Keratinocyte (primary cell): ENCODE measurements at regions not wholly inside any gene's neighbourhood (a gene's known extent, or its start where the extent isn't known, plus 50 kb on each side); places are given as distances from the start of the nearest gene placed in this dataset.

Experiments used
- DNase-seq: peaks from one replicate; pipeline ENCODE4 v3.0.0-alpha.2; 2011; ENCODE audit warnings: low read depth, missing footprints, low spot score
- FAIRE-seq: peaks from 2 replicates; lab custom pipeline; 2011; peaks lifted over from hg19 to GRCh38; lab: Jason Lieb, UNC
- H2AFZ ChIP-seq: 2 replicates; pipeline ENCODE4 v1.6.0; 2012; ENCODE audit warnings: low read length, control low read depth, inconsistent platforms; ENCODE audit not compliant: control insufficient read depth
- H3K27ac ChIP-seq: 2 replicates; pipeline ENCODE4 v1.5.1; 2011; ENCODE audit warnings: low read length; ENCODE audit not compliant: control insufficient read depth, insufficient read depth
- H3K27me3 ChIP-seq: 3 replicates; pipeline ENCODE4 v1.6.0; 2011; ENCODE audit warnings: low read length; ENCODE audit not compliant: control insufficient read depth, insufficient read depth; ENCODE audit errors: extremely low read depth
- H3K36me3 ChIP-seq, 2 experiments: 2 replicates in 1 of 2; 3 replicates in 1 of 2; pipeline ENCODE4 v1.5.1; 2011; ENCODE audit warnings: low read length in 2 of 2, mild to moderate bottlenecking in 1 of 2; ENCODE audit not compliant: control insufficient read depth in 2 of 2, insufficient read depth in 2 of 2; ENCODE audit errors: extremely low read depth in 1 of 2
- H3K4me1 ChIP-seq: 3 replicates; pipeline ENCODE4 v1.5.1; 2011; ENCODE audit warnings: low read length; ENCODE audit not compliant: control insufficient read depth, insufficient read depth; ENCODE audit errors: extremely low read depth
- H3K4me2 ChIP-seq: 3 replicates; pipeline ENCODE4 v1.6.0; 2011; ENCODE audit warnings: low read depth, low read length; ENCODE audit not compliant: control insufficient read depth, insufficient read depth; ENCODE audit errors: extremely low read depth
- H3K4me3 ChIP-seq, 3 experiments: fragments of 200-600 bp in 1 of 3; sonication (generic) in 1 of 3; 2 replicates in 2 of 3; 3 replicates in 1 of 3; pipeline ENCODE4 v1.5.1; 2011 to 2016; ENCODE audit warnings: low read length in 3 of 3, mild to moderate bottlenecking in 3 of 3, control low read depth in 2 of 3, inconsistent platforms in 1 of 3, low read depth in 1 of 3, mixed read lengths in 1 of 3, mixed run types in 1 of 3, moderate library complexity in 1 of 3; ENCODE audit not compliant: control insufficient read depth in 2 of 3, insufficient read depth in 2 of 3; ENCODE audit errors: extremely low read depth in 1 of 3
- H3K79me2 ChIP-seq: 2 replicates; pipeline ENCODE4 v1.6.0; 2012; ENCODE audit warnings: low read length; ENCODE audit not compliant: control insufficient read depth, insufficient read depth
- H3K9ac ChIP-seq: 3 replicates; pipeline ENCODE4 v1.6.0; 2011; ENCODE audit warnings: low read length; ENCODE audit not compliant: control insufficient read depth, insufficient read depth; ENCODE audit errors: extremely low read depth
- H3K9me1 ChIP-seq: 3 replicates; pipeline ENCODE4 v1.6.0; 2011; ENCODE audit warnings: low read length; ENCODE audit not compliant: control insufficient read depth, insufficient read depth; ENCODE audit errors: extremely low read depth
- H3K9me3 ChIP-seq: 2 replicates; pipeline ENCODE4 v1.5.1; 2012; ENCODE audit warnings: low read depth, low read length; ENCODE audit not compliant: control insufficient read depth
- H4K20me1 ChIP-seq: 3 replicates; pipeline ENCODE4 v1.6.0; 2011; ENCODE audit warnings: low read length; ENCODE audit not compliant: control insufficient read depth, insufficient read depth; ENCODE audit errors: extremely low read depth
- EZH2 ChIP-seq: IDR thresholded peaks from one replicate; pipeline ENCODE4 v1.6.1; 2012; ENCODE audit warnings: inconsistent platforms, mild to moderate bottlenecking, low read length, moderate library complexity
- dilution Hi-C: fragments of 300-500 bp; cut with MboI; formaldehyde crosslinking; loops from one replicate; pipeline ENCODE4 v1.7.0; 2020; ENCODE audit warnings: low sequenced_read_pairs; ENCODE audit not compliant: extremely low pct_ligation_motif_present
- TF ChIP-seq, protein P1 (sequence below), 3 experiments: IDR thresholded peaks in 1 of 3; conservative IDR thresholded peaks in 1 of 3; optimal IDR thresholded peaks in 1 of 3; 2 replicates in 2 of 3; 3 replicates in 1 of 3; pipeline versions ENCODE3 to v1.5.1; 2011; ENCODE audit warnings: low read length in 3 of 3, mild to moderate bottlenecking in 3 of 3, moderate library complexity in 2 of 3, control low read depth in 1 of 3, inconsistent platforms in 1 of 3; ENCODE audit not compliant: insufficient read depth in 2 of 3; ENCODE audit errors: extremely low read depth in 1 of 3

- dilution Hi-C loops = no loop called here
- no peak for FAIRE-seq
- no peak overlapping the region for H3K4me2 ChIP-seq
Measured at GRCh38 chr5:171635561-171636245, 149.9 kb upstream of the SMIM23 start.

GRCh38 chr5:171637811-171638210 lies 147.8 kb upstream of the SMIM23 start:
- TF ChIP-seq, protein P1, sequence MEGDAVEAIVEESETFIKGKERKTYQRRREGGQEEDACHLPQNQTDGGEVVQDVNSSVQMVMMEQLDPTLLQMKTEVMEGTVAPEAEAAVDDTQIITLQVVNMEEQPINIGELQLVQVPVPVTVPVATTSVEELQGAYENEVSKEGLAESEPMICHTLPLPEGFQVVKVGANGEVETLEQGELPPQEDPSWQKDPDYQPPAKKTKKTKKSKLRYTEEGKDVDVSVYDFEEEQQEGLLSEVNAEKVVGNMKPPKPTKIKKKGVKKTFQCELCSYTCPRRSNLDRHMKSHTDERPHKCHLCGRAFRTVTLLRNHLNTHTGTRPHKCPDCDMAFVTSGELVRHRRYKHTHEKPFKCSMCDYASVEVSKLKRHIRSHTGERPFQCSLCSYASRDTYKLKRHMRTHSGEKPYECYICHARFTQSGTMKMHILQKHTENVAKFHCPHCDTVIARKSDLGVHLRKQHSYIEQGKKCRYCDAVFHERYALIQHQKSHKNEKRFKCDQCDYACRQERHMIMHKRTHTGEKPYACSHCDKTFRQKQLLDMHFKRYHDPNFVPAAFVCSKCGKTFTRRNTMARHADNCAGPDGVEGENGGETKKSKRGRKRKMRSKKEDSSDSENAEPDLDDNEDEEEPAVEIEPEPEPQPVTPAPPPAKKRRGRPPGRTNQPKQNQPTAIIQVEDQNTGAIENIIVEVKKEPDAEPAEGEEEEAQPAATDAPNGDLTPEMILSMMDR (optimal IDR thresholded peaks at IDR 0.05 in 1 of 3, IDR thresholded peaks at IDR 0.05 in 1 of 3, conservative IDR thresholded peaks at IDR 0.05 in 1 of 3; ENCODE audit: extremely low read depth in 1 of 3, insufficient read depth in 2 of 3, low read length in 3 of 3) = no peak
- TF ChIP-seq EZH2 = no peak
- dilution Hi-C loops = no loop called here

More at GRCh38 chr5:171635561-171636245, 149.9 kb upstream of the SMIM23 start:
- H3K9ac ChIP-seq = no peak overlapping the region
- no peaks in the 10 kb centered on the region for H4K20me1 ChIP-seq
- no peak overlapping the region for H3K4me3 ChIP-seq
- H3K27me3 ChIP-seq = peaks cover 8% of the 10 kb centered on the region
- TF ChIP-seq, protein P1 (optimal IDR thresholded peaks at IDR 0.05 in 1 of 3, IDR thresholded peaks at IDR 0.05 in 1 of 3, conservative IDR thresholded peaks at IDR 0.05 in 1 of 3; ENCODE audit: extremely low read depth in 1 of 3, insufficient read depth in 2 of 3, low read length in 3 of 3) = no peak
- no peak for TF ChIP-seq EZH2
- no peaks in the 10 kb centered on the region for H3K36me3 ChIP-seq
- no peaks in the 10 kb centered on the region for H3K9me3 ChIP-seq
- no peak overlapping the region for H2AFZ ChIP-seq
- H3K4me1 ChIP-seq = no peaks in the 10 kb centered on the region
- no peak overlapping the region for H3K27ac ChIP-seq
- no peak for DNase-seq
- no peaks in the 10 kb centered on the region for H3K79me2 ChIP-seq
- H3K9me1 ChIP-seq = no peaks in the 10 kb centered on the region

More at GRCh38 chr5:171637811-171638210, 147.8 kb upstream of the SMIM23 start:
- Histone ChIP-seq H3K36me3 (no peaks in the 10 kb centered on the region), H2AFZ (no peak overlapping the region), H3K27me3 (peaks cover 8% of the 10 kb centered on the region), H3K4me2 (no peak overlapping the region), H3K9me1 (no peaks in the 10 kb centered on the region), H3K9ac (no peak overlapping the region), H3K27ac (no peak overlapping the region), H3K9me3 (no peaks in the 10 kb centered on the region), H3K79me2 (no peaks in the 10 kb centered on the region), H3K4me1 (no peaks in the 10 kb centered on the region), H3K4me3 (no peak overlapping the region), H4K20me1 (no peaks in the 10 kb centered on the region)
- FAIRE-seq = no peak
- DNase-seq = no peak
